ENCODE measurements at regions not wholly inside any gene's neighbourhood (a gene's known extent, or its start where the extent isn't known, plus 50 kb on each side); places are given as distances from the start of the nearest gene placed in this dataset.

DNA sequence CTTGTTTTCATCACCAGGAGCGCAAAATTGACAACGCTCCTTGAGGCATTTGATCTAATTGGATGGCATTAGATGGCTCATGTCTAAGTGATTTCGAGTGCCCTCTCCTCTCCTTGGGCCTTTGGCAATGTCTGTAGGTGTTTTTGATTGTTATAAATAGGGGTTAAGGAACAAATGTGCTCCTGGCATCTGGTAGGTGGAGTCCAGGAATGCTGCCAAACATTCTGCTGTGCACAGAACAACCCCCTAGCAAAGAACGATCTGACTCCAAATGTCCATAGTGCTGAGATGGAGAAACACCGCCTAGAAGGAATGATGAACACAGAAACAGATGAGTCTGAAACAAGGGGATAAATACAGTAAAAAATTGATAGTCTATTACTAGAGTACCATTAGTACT, 68.0 kb upstream of the C1QTNF9B start:
- H3K36me3 ChIP-seq (ENCODE audit: control insufficient read depth in 4 of 4, insufficient read depth in 3 of 4, low read depth in 1 of 4, low read length in 3 of 4): no peaks in the 10 kb centered on the region
- no peak for DNase-seq (ENCODE audit: low spot score)
- 78% methylated on average over 5 of the region's 5 CpGs for WGBS
- no peaks in the 10 kb centered on the region for H3K4me1 ChIP-seq (ENCODE audit: control insufficient read depth in 4 of 4, insufficient read depth in 4 of 4, low read length in 3 of 4)
- H3K9ac ChIP-seq (ENCODE audit: low read depth in 1 of 2, low read length in 2 of 2): no peak overlapping the region
- H3K9me3 ChIP-seq (ENCODE audit: control insufficient read depth in 4 of 4, low read length in 3 of 4): no peaks in the 10 kb centered on the region
- no peak overlapping the region for H3K4me3 ChIP-seq (ENCODE audit: low read depth in 1 of 3, low read length in 3 of 3)
- TF ChIP-seq, protein P1, sequence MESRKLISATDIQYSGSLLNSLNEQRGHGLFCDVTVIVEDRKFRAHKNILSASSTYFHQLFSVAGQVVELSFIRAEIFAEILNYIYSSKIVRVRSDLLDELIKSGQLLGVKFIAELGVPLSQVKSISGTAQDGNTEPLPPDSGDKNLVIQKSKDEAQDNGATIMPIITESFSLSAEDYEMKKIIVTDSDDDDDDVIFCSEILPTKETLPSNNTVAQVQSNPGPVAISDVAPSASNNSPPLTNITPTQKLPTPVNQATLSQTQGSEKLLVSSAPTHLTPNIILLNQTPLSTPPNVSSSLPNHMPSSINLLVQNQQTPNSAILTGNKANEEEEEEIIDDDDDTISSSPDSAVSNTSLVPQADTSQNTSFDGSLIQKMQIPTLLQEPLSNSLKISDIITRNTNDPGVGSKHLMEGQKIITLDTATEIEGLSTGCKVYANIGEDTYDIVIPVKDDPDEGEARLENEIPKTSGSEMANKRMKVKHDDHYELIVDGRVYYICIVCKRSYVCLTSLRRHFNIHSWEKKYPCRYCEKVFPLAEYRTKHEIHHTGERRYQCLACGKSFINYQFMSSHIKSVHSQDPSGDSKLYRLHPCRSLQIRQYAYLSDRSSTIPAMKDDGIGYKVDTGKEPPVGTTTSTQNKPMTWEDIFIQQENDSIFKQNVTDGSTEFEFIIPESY (IDR thresholded peaks at IDR 0.05): no peak
- TF ChIP-seq NR2F2 (IDR thresholded peaks at IDR 0.05) (no peak), EGR1 (IDR thresholded peaks at IDR 0.05; ENCODE audit: low read depth in 2 of 2) (no peak), HNF4A (conservative IDR thresholded peaks at IDR 0.05) (no peak), GABPA (IDR thresholded peaks at IDR 0.05 in 1 of 2, conservative IDR thresholded peaks at IDR 0.05 in 1 of 2) (no peak), SP1 (IDR thresholded peaks at IDR 0.05) (no peak), YY1 (IDR thresholded peaks at IDR 0.05) (no peak), FOXA2 (IDR thresholded peaks at IDR 0.05) (no peak), HNF4G (IDR thresholded peaks at IDR 0.05) (no peak), RAD21 (IDR thresholded peaks at IDR 0.05) (no peak), TAF1 (conservative IDR thresholded peaks at IDR 0.05) (no peak), JUND (IDR thresholded peaks at IDR 0.05) (no peak)
- TF ChIP-seq, protein P2, sequence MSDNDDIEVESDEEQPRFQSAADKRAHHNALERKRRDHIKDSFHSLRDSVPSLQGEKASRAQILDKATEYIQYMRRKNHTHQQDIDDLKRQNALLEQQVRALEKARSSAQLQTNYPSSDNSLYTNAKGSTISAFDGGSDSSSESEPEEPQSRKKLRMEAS (IDR thresholded peaks at IDR 0.05): no peak
- TF ChIP-seq, protein P3, sequence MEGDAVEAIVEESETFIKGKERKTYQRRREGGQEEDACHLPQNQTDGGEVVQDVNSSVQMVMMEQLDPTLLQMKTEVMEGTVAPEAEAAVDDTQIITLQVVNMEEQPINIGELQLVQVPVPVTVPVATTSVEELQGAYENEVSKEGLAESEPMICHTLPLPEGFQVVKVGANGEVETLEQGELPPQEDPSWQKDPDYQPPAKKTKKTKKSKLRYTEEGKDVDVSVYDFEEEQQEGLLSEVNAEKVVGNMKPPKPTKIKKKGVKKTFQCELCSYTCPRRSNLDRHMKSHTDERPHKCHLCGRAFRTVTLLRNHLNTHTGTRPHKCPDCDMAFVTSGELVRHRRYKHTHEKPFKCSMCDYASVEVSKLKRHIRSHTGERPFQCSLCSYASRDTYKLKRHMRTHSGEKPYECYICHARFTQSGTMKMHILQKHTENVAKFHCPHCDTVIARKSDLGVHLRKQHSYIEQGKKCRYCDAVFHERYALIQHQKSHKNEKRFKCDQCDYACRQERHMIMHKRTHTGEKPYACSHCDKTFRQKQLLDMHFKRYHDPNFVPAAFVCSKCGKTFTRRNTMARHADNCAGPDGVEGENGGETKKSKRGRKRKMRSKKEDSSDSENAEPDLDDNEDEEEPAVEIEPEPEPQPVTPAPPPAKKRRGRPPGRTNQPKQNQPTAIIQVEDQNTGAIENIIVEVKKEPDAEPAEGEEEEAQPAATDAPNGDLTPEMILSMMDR (IDR thresholded peaks at IDR 0.05; ENCODE audit: low read depth, low read length, missing input control): no peak
- no peak overlapping the region for H3K27ac ChIP-seq (ENCODE audit: low read depth in 1 of 2, low read length in 2 of 2)
- H3K27me3 ChIP-seq (ENCODE audit: control insufficient read depth in 4 of 4, insufficient read depth in 4 of 4, low read length in 3 of 4): no peaks in the 10 kb centered on the region

DNA sequence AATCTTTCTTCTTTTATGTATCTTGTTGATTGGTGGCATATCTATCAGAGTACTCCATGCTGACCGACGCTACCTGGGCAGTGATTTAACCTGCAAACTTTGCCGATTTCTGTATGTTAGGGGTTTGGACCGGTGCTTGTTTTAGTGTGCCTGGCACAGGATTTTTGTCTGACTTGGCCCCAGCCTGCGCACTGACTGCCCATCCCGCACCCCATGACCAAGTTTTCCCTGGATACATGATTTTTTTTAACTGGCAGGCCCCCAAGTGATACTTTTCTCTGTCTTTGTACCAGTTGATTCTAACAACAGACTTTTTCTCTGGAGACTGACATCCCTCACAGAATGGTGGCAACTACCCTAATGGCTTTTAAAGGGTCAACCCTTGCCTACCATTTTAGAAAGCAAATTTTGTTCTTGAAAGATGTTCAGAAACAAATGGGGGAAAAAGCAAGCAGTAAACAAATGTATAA, 69.0 kb upstream of the C1QTNF9B start:
- Histone ChIP-seq H3K27me3 (ENCODE audit: control insufficient read depth in 4 of 4, insufficient read depth in 4 of 4, low read length in 3 of 4) (no peaks in the 10 kb centered on the region), H3K4me1 (ENCODE audit: control insufficient read depth in 4 of 4, insufficient read depth in 4 of 4, low read length in 3 of 4) (no peaks in the 10 kb centered on the region), H3K4me3 (ENCODE audit: low read depth in 1 of 3, low read length in 3 of 3) (peak overlapping the region in 2 of 3 donors; percentile 54 to 82), H3K36me3 (ENCODE audit: control insufficient read depth in 4 of 4, insufficient read depth in 3 of 4, low read depth in 1 of 4, low read length in 3 of 4) (no peaks in the 10 kb centered on the region), H3K9ac (ENCODE audit: low read depth in 1 of 2, low read length in 2 of 2) (peak overlapping the region in 1 of 2 donors; percentile 90), H3K27ac (ENCODE audit: low read depth in 1 of 2, low read length in 2 of 2) (peak overlapping the region; percentile 49 to 75), H3K9me3 (ENCODE audit: control insufficient read depth in 4 of 4, low read length in 3 of 4) (no peaks in the 10 kb centered on the region)
- WGBS: 81% methylated on average over 6 of the region's 6 CpGs
- no peak for TF ChIP-seq HNF4G (IDR thresholded peaks at IDR 0.05)
- TF ChIP-seq TAF1 (conservative IDR thresholded peaks at IDR 0.05): no peak
- TF ChIP-seq YY1 (IDR thresholded peaks at IDR 0.05): no peak
- TF ChIP-seq RAD21 (IDR thresholded peaks at IDR 0.05): no peak
- TF ChIP-seq, protein P4, sequence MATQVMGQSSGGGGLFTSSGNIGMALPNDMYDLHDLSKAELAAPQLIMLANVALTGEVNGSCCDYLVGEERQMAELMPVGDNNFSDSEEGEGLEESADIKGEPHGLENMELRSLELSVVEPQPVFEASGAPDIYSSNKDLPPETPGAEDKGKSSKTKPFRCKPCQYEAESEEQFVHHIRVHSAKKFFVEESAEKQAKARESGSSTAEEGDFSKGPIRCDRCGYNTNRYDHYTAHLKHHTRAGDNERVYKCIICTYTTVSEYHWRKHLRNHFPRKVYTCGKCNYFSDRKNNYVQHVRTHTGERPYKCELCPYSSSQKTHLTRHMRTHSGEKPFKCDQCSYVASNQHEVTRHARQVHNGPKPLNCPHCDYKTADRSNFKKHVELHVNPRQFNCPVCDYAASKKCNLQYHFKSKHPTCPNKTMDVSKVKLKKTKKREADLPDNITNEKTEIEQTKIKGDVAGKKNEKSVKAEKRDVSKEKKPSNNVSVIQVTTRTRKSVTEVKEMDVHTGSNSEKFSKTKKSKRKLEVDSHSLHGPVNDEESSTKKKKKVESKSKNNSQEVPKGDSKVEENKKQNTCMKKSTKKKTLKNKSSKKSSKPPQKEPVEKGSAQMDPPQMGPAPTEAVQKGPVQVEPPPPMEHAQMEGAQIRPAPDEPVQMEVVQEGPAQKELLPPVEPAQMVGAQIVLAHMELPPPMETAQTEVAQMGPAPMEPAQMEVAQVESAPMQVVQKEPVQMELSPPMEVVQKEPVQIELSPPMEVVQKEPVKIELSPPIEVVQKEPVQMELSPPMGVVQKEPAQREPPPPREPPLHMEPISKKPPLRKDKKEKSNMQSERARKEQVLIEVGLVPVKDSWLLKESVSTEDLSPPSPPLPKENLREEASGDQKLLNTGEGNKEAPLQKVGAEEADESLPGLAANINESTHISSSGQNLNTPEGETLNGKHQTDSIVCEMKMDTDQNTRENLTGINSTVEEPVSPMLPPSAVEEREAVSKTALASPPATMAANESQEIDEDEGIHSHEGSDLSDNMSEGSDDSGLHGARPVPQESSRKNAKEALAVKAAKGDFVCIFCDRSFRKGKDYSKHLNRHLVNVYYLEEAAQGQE (IDR thresholded peaks at IDR 0.05): no peak
- no peak for TF ChIP-seq RXRA (IDR thresholded peaks at IDR 0.05)
- DNase-seq (ENCODE audit: low spot score): no peak
